ENCODE measurements at regions not wholly inside any gene's neighbourhood (a gene's known extent, or its start where the extent isn't known, plus 50 kb on each side); places are given as distances from the start of the nearest gene placed in this dataset.

GRCh38 chr15:39296955-39297354, 283.9 kb upstream of the THBS1 start:
- intact Hi-C loops (cut with DNase I) = no loop called here
- DNase-seq = no peak
- 92 to 94% (median 93%) methylated on average over 1 of the region's 1 CpG for WGBS, 3 donors
- ATAC-seq = no peak
- Histone ChIP-seq H3K27me3 (ENCODE audit: insufficient read depth in 3 of 3, low read length in 2 of 3) (peaks cover 0 to 3% (median 0%) of the 10 kb centered on the region in 3 donors), H3K4me1 (no peaks in the 10 kb centered on the region), H3K27ac (no peak overlapping the region), H3K9me3 (peaks cover 9% of the 10 kb centered on the region), H3K36me3 (ENCODE audit: insufficient read depth in 1 of 2, low read depth in 1 of 2) (no peaks in the 10 kb centered on the region), H3K4me3 (no peak overlapping the region)
- TF ChIP-seq CTCF (IDR thresholded peaks at IDR 0.05) = no peak

- peaks cover 0 to 3% (median 0%) of the 10 kb centered on the region in 3 donors for H3K27me3 ChIP-seq (ENCODE audit: insufficient read depth in 3 of 3, low read length in 2 of 3)
- DNase-seq = no peak
- intact Hi-C loops (cut with DNase I) = no loop called here
- 83 to 87% (median 84%) methylated on average over 4 of the region's 4 CpGs for WGBS, 3 donors
- H3K36me3 ChIP-seq (ENCODE audit: insufficient read depth in 1 of 2, low read depth in 1 of 2) = no peaks in the 10 kb centered on the region
- H3K9me3 ChIP-seq = no peaks in the 10 kb centered on the region
- no peak overlapping the region for H3K27ac ChIP-seq
- H3K4me1 ChIP-seq = no peaks in the 10 kb centered on the region
- TF ChIP-seq CTCF (IDR thresholded peaks at IDR 0.05) = no peak
- no peak overlapping the region for H3K4me3 ChIP-seq
- ATAC-seq = no peak
These were observed 282.5 kb upstream of the THBS1 start for GRCh38 chr15:39298271-39298962.

- DNase-seq (no peak), ATAC-seq (no peak)
- WGBS, 3 donors = 88 to 100% (median 92%) methylated on average over 1 of the region's 1 CpG
- Histone ChIP-seq H3K27me3 (ENCODE audit: insufficient read depth in 3 of 3, low read length in 2 of 3) (peaks cover 0 to 3% (median 0%) of the 10 kb centered on the region in 3 donors), H3K36me3 (ENCODE audit: insufficient read depth in 1 of 2, low read depth in 1 of 2) (no peaks in the 10 kb centered on the region), H3K4me1 (no peaks in the 10 kb centered on the region), H3K4me3 (no peak overlapping the region), H3K9me3 (no peaks in the 10 kb centered on the region), H3K27ac (no peak overlapping the region)
- no peak for TF ChIP-seq CTCF (IDR thresholded peaks at IDR 0.05)
- intact Hi-C loops (cut with DNase I) = no loop called here
These were observed 281.2 kb upstream of the THBS1 start for GRCh38 chr15:39299486-39300267.

- no peaks in the 10 kb centered on the region for H3K4me1 ChIP-seq
- no peaks in the 10 kb centered on the region for H3K36me3 ChIP-seq (ENCODE audit: insufficient read depth in 1 of 2, low read depth in 1 of 2)
- intact Hi-C loops (cut with DNase I) = no loop called here
- no peak for TF ChIP-seq CTCF (IDR thresholded peaks at IDR 0.05)
- H3K9me3 ChIP-seq = no peaks in the 10 kb centered on the region
- 87 to 89% (median 88%) methylated on average over 3 of the region's 3 CpGs for WGBS, 3 donors
- H3K27ac ChIP-seq = no peak overlapping the region
- ATAC-seq (no peak), DNase-seq (no peak)
- peaks cover 0 to 3% (median 0%) of the 10 kb centered on the region in 3 donors for H3K27me3 ChIP-seq (ENCODE audit: insufficient read depth in 3 of 3, low read length in 2 of 3)
- no peak overlapping the region for H3K4me3 ChIP-seq
These were observed 280.3 kb upstream of the THBS1 start for GRCh38 chr15:39300451-39301153.
